ENCODE measurements at regions not wholly inside any gene's neighbourhood (a gene's known extent, or its start where the extent isn't known, plus 50 kb on each side); places are given as distances from the start of the nearest gene placed in this dataset.

- Histone ChIP-seq H3K27me3 (replicated peaks; ENCODE audit: insufficient read depth, low read depth, low read length, poor library complexity) (peaks cover 35% of the 10 kb centered on the region), H3K9me3 (ENCODE audit: low read depth, low read length, poor library complexity, severe bottlenecking) (no peaks in the 10 kb centered on the region), H3K4me3 (ENCODE audit: low read depth, low read length, poor library complexity, severe bottlenecking) (no peak overlapping the region), H3K36me3 (ENCODE audit: insufficient read depth, low read length, poor library complexity, severe bottlenecking) (no peaks in the 10 kb centered on the region), H3K4me1 (ENCODE audit: insufficient read depth, low read length, poor library complexity, severe bottlenecking) (no peaks in the 10 kb centered on the region), H3K27ac (ENCODE audit: low read depth, low read length, poor library complexity, severe bottlenecking) (no peak overlapping the region)
- ChIA-PET POLR2A (ENCODE audit: low non-redundant PET) (no interaction called here), CTCF (interaction anchor here (0.6 kb wide), 1 partner anchor 1163 kb away, joined by 5 read pairs; no protein-coding TSS in a partner anchor)
- no TSS peak for BruUV-seq (replicated peaks)
- TF ChIP-seq, protein P1, sequence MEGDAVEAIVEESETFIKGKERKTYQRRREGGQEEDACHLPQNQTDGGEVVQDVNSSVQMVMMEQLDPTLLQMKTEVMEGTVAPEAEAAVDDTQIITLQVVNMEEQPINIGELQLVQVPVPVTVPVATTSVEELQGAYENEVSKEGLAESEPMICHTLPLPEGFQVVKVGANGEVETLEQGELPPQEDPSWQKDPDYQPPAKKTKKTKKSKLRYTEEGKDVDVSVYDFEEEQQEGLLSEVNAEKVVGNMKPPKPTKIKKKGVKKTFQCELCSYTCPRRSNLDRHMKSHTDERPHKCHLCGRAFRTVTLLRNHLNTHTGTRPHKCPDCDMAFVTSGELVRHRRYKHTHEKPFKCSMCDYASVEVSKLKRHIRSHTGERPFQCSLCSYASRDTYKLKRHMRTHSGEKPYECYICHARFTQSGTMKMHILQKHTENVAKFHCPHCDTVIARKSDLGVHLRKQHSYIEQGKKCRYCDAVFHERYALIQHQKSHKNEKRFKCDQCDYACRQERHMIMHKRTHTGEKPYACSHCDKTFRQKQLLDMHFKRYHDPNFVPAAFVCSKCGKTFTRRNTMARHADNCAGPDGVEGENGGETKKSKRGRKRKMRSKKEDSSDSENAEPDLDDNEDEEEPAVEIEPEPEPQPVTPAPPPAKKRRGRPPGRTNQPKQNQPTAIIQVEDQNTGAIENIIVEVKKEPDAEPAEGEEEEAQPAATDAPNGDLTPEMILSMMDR (conservative IDR thresholded peaks at IDR 0.05; ENCODE audit: low read depth, low read length) = no peak
- TF ChIP-seq EZH2 (IDR thresholded peaks at IDR 0.05; ENCODE audit: borderline replicate concordance, low read depth, low read length, poor library complexity, severe bottlenecking) = no peak
- DNase-seq (ENCODE audit: low spot score) = no peak
- intact Hi-C loops (cut with micrococcal nuclease; ENCODE audit: unreplicated experiment) = no loop called here
Measured at GRCh38 chr15:39426552-39427532, 154.0 kb upstream of the THBS1 start.

DNA sequence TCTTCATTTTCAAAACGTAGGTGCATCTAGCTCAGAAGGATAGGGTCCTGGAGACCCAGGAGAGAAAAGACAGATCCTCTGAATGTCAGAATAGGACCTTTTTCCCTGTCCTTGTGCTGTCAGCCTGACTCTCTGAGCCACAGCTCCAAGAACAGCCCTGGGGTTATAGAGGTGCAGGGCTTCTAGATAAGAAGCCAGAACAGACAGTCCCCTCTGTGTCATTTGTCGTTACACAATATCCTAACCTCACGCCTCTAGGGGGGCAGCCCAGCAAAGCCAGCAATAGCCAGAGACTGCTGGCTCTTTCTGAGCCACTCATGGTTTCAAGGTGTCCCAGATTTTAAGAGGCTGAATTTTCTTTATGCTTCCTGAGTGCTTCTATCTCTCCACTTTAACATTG is 153.2 kb upstream of the THBS1 start:
- H3K36me3 ChIP-seq (ENCODE audit: insufficient read depth, low read length, poor library complexity, severe bottlenecking) = no peaks in the 10 kb centered on the region
- no peak overlapping the region for H3K4me3 ChIP-seq (ENCODE audit: low read depth, low read length, poor library complexity, severe bottlenecking)
- DNase-seq (ENCODE audit: low spot score) = no peak
- no peak overlapping the region for H3K27ac ChIP-seq (ENCODE audit: low read depth, low read length, poor library complexity, severe bottlenecking)
- intact Hi-C loops (cut with micrococcal nuclease; ENCODE audit: unreplicated experiment) = no loop called here
- BruUV-seq (replicated peaks) = no TSS peak
- TF ChIP-seq, protein P1 (conservative IDR thresholded peaks at IDR 0.05; ENCODE audit: low read depth, low read length) = no peak
- no peak for TF ChIP-seq EZH2 (IDR thresholded peaks at IDR 0.05; ENCODE audit: borderline replicate concordance, low read depth, low read length, poor library complexity, severe bottlenecking)
- no peaks in the 10 kb centered on the region for H3K9me3 ChIP-seq (ENCODE audit: low read depth, low read length, poor library complexity, severe bottlenecking)
- CTCF ChIA-PET = no interaction called here
- H3K4me1 ChIP-seq (ENCODE audit: insufficient read depth, low read length, poor library complexity, severe bottlenecking) = no peaks in the 10 kb centered on the region
- POLR2A ChIA-PET (ENCODE audit: low non-redundant PET) = no interaction called here
- peaks cover 35% of the 10 kb centered on the region for H3K27me3 ChIP-seq (replicated peaks; ENCODE audit: insufficient read depth, low read depth, low read length, poor library complexity)

GRCh38 chr15:39429898-39430357 is 151.0 kb upstream of the THBS1 start:
- ChIA-PET POLR2A (ENCODE audit: low non-redundant PET) (no interaction called here), CTCF (no interaction called here)
- no peak for DNase-seq (ENCODE audit: low spot score)
- H3K27ac ChIP-seq (ENCODE audit: low read depth, low read length, poor library complexity, severe bottlenecking) = no peak overlapping the region
- intact Hi-C loops (cut with micrococcal nuclease; ENCODE audit: unreplicated experiment) = no loop called here
- no TSS peak for BruUV-seq (replicated peaks)
- no peaks in the 10 kb centered on the region for H3K36me3 ChIP-seq (ENCODE audit: insufficient read depth, low read length, poor library complexity, severe bottlenecking)
- no peak for TF ChIP-seq EZH2 (IDR thresholded peaks at IDR 0.05; ENCODE audit: borderline replicate concordance, low read depth, low read length, poor library complexity, severe bottlenecking)
- TF ChIP-seq, protein P1 (conservative IDR thresholded peaks at IDR 0.05; ENCODE audit: low read depth, low read length) = no peak
- H3K4me1 ChIP-seq (ENCODE audit: insufficient read depth, low read length, poor library complexity, severe bottlenecking) = no peaks in the 10 kb centered on the region
- no peaks in the 10 kb centered on the region for H3K9me3 ChIP-seq (ENCODE audit: low read depth, low read length, poor library complexity, severe bottlenecking)
- H3K4me3 ChIP-seq (ENCODE audit: low read depth, low read length, poor library complexity, severe bottlenecking) = no peak overlapping the region
- H3K27me3 ChIP-seq (replicated peaks; ENCODE audit: insufficient read depth, low read depth, low read length, poor library complexity) = peaks cover 49% of the 10 kb centered on the region
